Right renal pelvis (tissue), 4 donors: ENCODE measurements at regions not wholly inside any gene's neighbourhood (a gene's known extent, or its start where the extent isn't known, plus 50 kb on each side); places are given as distances from the start of the nearest gene placed in this dataset.
A peak's percentile ranks its signal among the peaks of the same experiment; 100 is the strongest.

Experiments
- DNase-seq, 4 donors: peaks; one replicate each; pipeline ENCODE4 v3.0.0-alpha.2; 2013; ENCODE audit warnings: low read depth in 4 of 4, low spot score in 3 of 4, missing footprints in 1 of 4

GRCh38 chr2:66782780-66783361 lies 347.9 kb downstream of the MEIS1 start:
- no peak for DNase-seq

GRCh38 chr2:66789741-66790140 lies 354.8 kb downstream of the MEIS1 start:
- no peak for DNase-seq

- DNase-seq: no peak
Measured at GRCh38 chr2:66790651-66791181, 355.8 kb downstream of the MEIS1 start.

- DNase-seq: no peak
Measured at GRCh38 chr2:66794070-66794469, 359.1 kb downstream of the MEIS1 start.

GRCh38 chr2:66794551-66794950 lies 359.6 kb downstream of the MEIS1 start:
- no peak for DNase-seq

GRCh38 chr2:66802877-66803276 lies 368.0 kb downstream of the MEIS1 start:
- DNase-seq: no peak

- peak; percentile 53 to 74 (median 66) for DNase-seq
Measured at GRCh38 chr2:66803726-66804125, 368.8 kb downstream of the MEIS1 start.

- no peak for DNase-seq
Measured at GRCh38 chr2:66805016-66805865, 370.3 kb downstream of the MEIS1 start.

- DNase-seq: no peak
Measured at GRCh38 chr2:66805968-66806367, 371.0 kb downstream of the MEIS1 start.

GRCh38 chr2:66813525-66813924 lies 378.6 kb downstream of the MEIS1 start:
- no peak for DNase-seq

GRCh38 chr2:66813976-66814375 lies 379.1 kb downstream of the MEIS1 start:
- DNase-seq: no peak

GRCh38 chr2:66814916-66815315 lies 380.0 kb downstream of the MEIS1 start:
- no peak for DNase-seq

GRCh38 chr2:66815886-66816285 lies 381.0 kb downstream of the MEIS1 start:
- no peak for DNase-seq

- no peak for DNase-seq
Measured at GRCh38 chr2:66821168-66821567, 386.2 kb downstream of the MEIS1 start.

- DNase-seq: no peak
Measured at GRCh38 chr2:66822186-66822585, 387.3 kb downstream of the MEIS1 start.

- DNase-seq: no peak
Measured at GRCh38 chr2:66824926-66825325, 390.0 kb downstream of the MEIS1 start.

- DNase-seq: no peak
Measured at GRCh38 chr2:66827851-66828250, 392.9 kb downstream of the MEIS1 start.

GRCh38 chr2:66828876-66829275 lies 394.0 kb downstream of the MEIS1 start:
- DNase-seq: no peak

- DNase-seq: no peak
Measured at GRCh38 chr2:66830881-66831280, 396.0 kb downstream of the MEIS1 start.

GRCh38 chr2:66832646-66833435 lies 397.9 kb downstream of the MEIS1 start:
- DNase-seq: no peak

GRCh38 chr2:66834859-66835258 lies 399.9 kb downstream of the MEIS1 start:
- DNase-seq: no peak
